HEK293 (cell line): ENCODE measurements at regions not wholly inside any gene's neighbourhood (a gene's known extent, or its start where the extent isn't known, plus 50 kb on each side); places are given as distances from the start of the nearest gene placed in this dataset.

Source experiments
- CTCF ChIP-seq: fragments of 450-650 bp; formaldehyde crosslinking; IDR thresholded peaks from 2 replicates; pipeline ENCODE4 v1.5.1; 2016; ENCODE audit warnings: missing biosample characterization, missing genetic modification characterization
- REPIN1 ChIP-seq: fragments of 450-650 bp; formaldehyde crosslinking; IDR thresholded peaks from 2 replicates; pipeline ENCODE4 v1.5.1; 2017; ENCODE audit warnings: missing biosample characterization, missing genetic modification characterization, low read depth
- SP2 ChIP-seq: fragments of 450-650 bp; formaldehyde crosslinking; IDR thresholded peaks from 2 replicates; pipeline ENCODE4 v1.5.1; 2016; ENCODE audit warnings: missing biosample characterization, missing genetic modification characterization
- TCF7L2 ChIP-seq: IDR thresholded peaks from 2 replicates; pipeline ENCODE4 v1.6.1; 2011; ENCODE audit warnings: low read depth, mild to moderate bottlenecking, inconsistent platforms, low read length, moderate library complexity, borderline replicate concordance
- YY1 ChIP-seq: fragments of 450-650 bp; formaldehyde crosslinking; IDR thresholded peaks from 2 replicates; pipeline ENCODE4 v1.5.1; 2018; ENCODE audit warnings: missing biosample characterization, missing genetic modification characterization
- ZEB2 ChIP-seq: fragments of 450-650 bp; formaldehyde crosslinking; IDR thresholded peaks from 2 replicates; pipeline ENCODE4 v1.5.1; 2016; ENCODE audit warnings: missing biosample characterization, missing genetic modification characterization
- ZNF174 ChIP-seq: fragments of 450-650 bp; formaldehyde crosslinking; IDR thresholded peaks from 2 replicates; pipeline ENCODE4 v1.5.0; 2017; ENCODE audit warnings: missing biosample characterization, mild to moderate bottlenecking, missing genetic modification characterization
- ZNF274 ChIP-seq, 2 experiments: fragments of 200-500 bp in 1 of 2; fragments of 450-650 bp in 1 of 2; sonication (Bioruptor generic) in 1 of 2; formaldehyde crosslinking in 1 of 2; IDR thresholded peaks; 2 replicates each; pipeline versions ENCODE4 v1.5.1 to v1.6.1; 2014 to 2016; ENCODE audit warnings: borderline replicate concordance in 1 of 2, inconsistent platforms in 1 of 2, low read length in 1 of 2, missing biosample characterization in 1 of 2, missing genetic modification characterization in 1 of 2
- ZNF280D ChIP-seq: fragments of 450-650 bp; formaldehyde crosslinking; IDR thresholded peaks from 2 replicates; pipeline ENCODE4 v1.5.1; 2016; ENCODE audit warnings: missing biosample characterization, missing genetic modification characterization
- ZNF302 ChIP-seq: fragments of 450-650 bp; formaldehyde crosslinking; IDR thresholded peaks from 2 replicates; pipeline ENCODE4 v1.5.1; 2016; ENCODE audit warnings: missing biosample characterization, missing genetic modification characterization, low read depth
- ZNF335 ChIP-seq: fragments of 450-650 bp; formaldehyde crosslinking; conservative IDR thresholded peaks from 2 replicates; pipeline ENCODE4 v1.5.1; 2016; ENCODE audit warnings: missing biosample characterization, missing genetic modification characterization
- ZNF529 ChIP-seq: fragments of 450-650 bp; formaldehyde crosslinking; IDR thresholded peaks from 2 replicates; pipeline ENCODE4 v1.5.1; 2017; ENCODE audit warnings: missing genetic modification characterization, missing biosample characterization; ENCODE audit not compliant: insufficient replicate concordance

- TF ChIP-seq SP2 (tag by site-specific recombination), result no peak
- TF ChIP-seq CTCF, result no peak
- TF ChIP-seq ZNF529 (tag by site-specific recombination), result no peak
- no peak for TF ChIP-seq ZEB2 (tag by site-specific recombination)
- TF ChIP-seq ZNF174 (tag by site-specific recombination), result no peak
- TF ChIP-seq TCF7L2, result no peak
- no peak for TF ChIP-seq ZNF302 (tag by site-specific recombination)
- TF ChIP-seq REPIN1, result no peak
- no peak for TF ChIP-seq YY1 (tag by site-specific recombination)
- TF ChIP-seq ZNF280D, result no peak
- TF ChIP-seq ZNF335 (tag by site-specific recombination), result no peak
- no peak for TF ChIP-seq ZNF274 (IDR thresholded peaks at IDR 0.05; ENCODE audit: low read length)
- TF ChIP-seq ZNF274 (tag by site-specific recombination; IDR thresholded peaks at IDR 0.05; ENCODE audit: borderline replicate concordance), result no peak
Measured at GRCh38 chr10:125548878-125549277, 134.1 kb downstream of the TEX36 start.
